ENCODE measurements at regions not wholly inside any gene's neighbourhood (a gene's known extent, or its start where the extent isn't known, plus 50 kb on each side); places are given as distances from the start of the nearest gene placed in this dataset.

DNA sequence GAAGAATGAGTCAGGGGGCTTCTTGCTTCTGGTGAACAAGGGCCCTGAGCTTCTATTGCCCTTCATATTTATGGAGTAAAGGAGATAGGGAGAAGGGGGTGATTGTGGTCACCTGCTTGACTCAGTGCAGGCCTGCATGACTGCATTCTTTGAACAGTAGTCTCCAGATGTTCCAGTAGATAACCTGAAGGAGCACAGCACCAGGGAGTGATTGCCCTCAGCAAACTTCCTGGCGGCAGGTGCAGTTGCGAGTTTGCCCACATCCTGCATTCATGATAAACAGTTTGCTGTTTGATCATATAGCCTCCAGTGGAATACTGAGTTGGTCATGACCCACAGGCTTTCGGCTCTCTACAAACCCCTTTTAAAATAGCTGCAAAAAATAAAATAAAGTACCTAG is 1632.7 kb downstream of the OTOL1 start:
- H3K27ac ChIP-seq, result no peak overlapping the region
- no peaks in the 10 kb centered on the region for H3K36me3 ChIP-seq (ENCODE audit: insufficient read depth)
- H4K20me1 ChIP-seq (ENCODE audit: insufficient read depth), result no peaks in the 10 kb centered on the region
- no peak overlapping the region for H3K4me3 ChIP-seq (IDR thresholded peaks at IDR 0.05; ENCODE audit: insufficient read depth, low read depth, low read length)
- H3K9ac ChIP-seq, result no peak overlapping the region
- no peak overlapping the region for H3K4me2 ChIP-seq
- H3K4me1 ChIP-seq (ENCODE audit: low read depth, poor library complexity, severe bottlenecking), result no peaks in the 10 kb centered on the region
- H2AFZ ChIP-seq (ENCODE audit: low read depth), result no peak overlapping the region
- no peaks in the 10 kb centered on the region for H3K27me3 ChIP-seq (ENCODE audit: insufficient read depth, low read depth)
- TF ChIP-seq CTCF (conservative IDR thresholded peaks at IDR 0.05; ENCODE audit: low read depth, low read length), result no peak
- no peaks in the 10 kb centered on the region; the same call in 1 of the 2 replicates for H3K79me2 ChIP-seq (ENCODE audit: insufficient read depth, low read depth)

DNA sequence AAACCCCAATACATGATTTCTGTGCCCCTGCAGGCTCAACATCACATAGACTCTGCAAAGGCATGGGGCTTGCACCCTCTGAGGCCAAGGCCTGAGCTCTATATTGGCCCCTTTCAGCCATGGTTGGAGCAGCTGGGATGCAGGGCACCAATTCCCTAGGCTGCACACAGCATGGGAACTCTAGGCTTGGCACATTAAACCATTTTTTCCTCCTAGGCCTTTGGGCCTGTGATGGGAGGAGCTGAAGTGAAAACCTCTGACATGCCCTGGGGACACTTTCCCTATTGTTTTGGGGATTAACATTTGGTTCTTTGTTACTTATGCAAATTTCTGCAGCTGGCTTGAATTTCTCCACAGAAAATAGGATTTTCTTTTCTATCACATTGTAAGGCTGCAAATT is 1629.5 kb downstream of the OTOL1 start:
- TF ChIP-seq CTCF (conservative IDR thresholded peaks at IDR 0.05; ENCODE audit: low read depth, low read length), result no peak
- Histone ChIP-seq H3K4me3 (IDR thresholded peaks at IDR 0.05; ENCODE audit: insufficient read depth, low read depth, low read length) (no peak overlapping the region), H3K4me1 (ENCODE audit: low read depth, poor library complexity, severe bottlenecking) (no peaks in the 10 kb centered on the region), H3K9ac (no peak overlapping the region), H4K20me1 (ENCODE audit: insufficient read depth) (no peaks in the 10 kb centered on the region), H3K4me2 (no peak overlapping the region), H3K27ac (no peak overlapping the region), H3K36me3 (ENCODE audit: insufficient read depth) (no peaks in the 10 kb centered on the region), H2AFZ (ENCODE audit: low read depth) (no peak overlapping the region), H3K27me3 (ENCODE audit: insufficient read depth, low read depth) (no peaks in the 10 kb centered on the region), H3K79me2 (ENCODE audit: insufficient read depth, low read depth) (no peaks in the 10 kb centered on the region; the same call in 1 of the 2 replicates)

Data from KMS-11 (cell line).